Uterus (tissue), 3 donors: ENCODE measurements at regions not wholly inside any gene's neighbourhood (a gene's known extent, or its start where the extent isn't known, plus 50 kb on each side); places are given as distances from the start of the nearest gene placed in this dataset.

Source experiments
- DNase-seq, 2 donors: peaks; one replicate each; pipeline ENCODE4 v3.0.0-alpha.2; 2019 to 2020
- H3K27ac ChIP-seq, 2 donors: fragments of 200-600 bp; sonication (generic); 1 replicate in 1 of 2; 2 replicates in 1 of 2; pipeline ENCODE4 v1.5.1; 2016 to 2018
- H3K27me3 ChIP-seq, 2 donors: fragments of 200-600 bp; sonication (generic); one replicate each; pipeline ENCODE4 v1.5.1; 2018 to 2019; ENCODE audit warnings: control low read depth in 1 of 2
- H3K36me3 ChIP-seq, 2 donors: fragments of 200-600 bp; sonication (generic); one replicate each; pipeline ENCODE4 v1.5.1; 2019; ENCODE audit warnings: control low read depth in 1 of 2
- H3K4me1 ChIP-seq, 2 donors: fragments of 200-600 bp; sonication (generic); one replicate each; pipeline ENCODE4 v1.5.1; 2018 to 2019; ENCODE audit warnings: control low read depth in 1 of 2
- H3K4me3 ChIP-seq, 2 donors: fragments of 200-600 bp; sonication (generic); 1 replicate in 1 of 2; 2 replicates in 1 of 2; pipeline ENCODE4 v1.5.1; 2018 to 2019; ENCODE audit warnings: mild to moderate bottlenecking in 1 of 2
- H3K9me3 ChIP-seq, 2 donors: fragments of 200-600 bp; sonication (generic); one replicate each; pipeline ENCODE4 v1.5.1; 2019; ENCODE audit warnings: control low read depth in 1 of 2
- POLR2A ChIP-seq, 2 donors: fragments of 450-650 bp; IDR thresholded peaks; one replicate each; pipeline ENCODE4 v1.6.1; 2016; ENCODE audit warnings: antibody characterized with exemption in 2 of 2, mild to moderate bottlenecking in 1 of 2, moderate library complexity in 1 of 2
- intact Hi-C: fragments of 100-400 bp; cut with DNase I; formaldehyde crosslinking; loops from one replicate; pipeline ENCODE4 v1.15.1; 2023; ENCODE audit warnings: low total_unique reads
- TF ChIP-seq, protein P1 (sequence below), 4 experiments: fragments of 200-600 bp in 2 of 4; fragments of 450-650 bp in 2 of 4; sonication (generic) in 2 of 4; IDR thresholded peaks; one replicate each; pipeline ENCODE4 v1.5.1; 2016 to 2019; ENCODE audit warnings: antibody characterized with exemption in 4 of 4, mild to moderate bottlenecking in 2 of 4, moderate library complexity in 1 of 4
- donor health status: DM: yes; HTN: yes; CAD: no.

GRCh38 chr12:98259693-98260092 is 255.7 kb upstream of the TMPO start:
- DNase-seq = no peak
- Histone ChIP-seq H3K27ac (no peak overlapping the region), H3K27me3 (no peaks in the 10 kb centered on the region), H3K36me3 (no peaks in the 10 kb centered on the region), H3K4me3 (no peak overlapping the region), H3K4me1 (no peaks in the 10 kb centered on the region), H3K9me3 (no peaks in the 10 kb centered on the region)
- intact Hi-C loops = no loop called here
- no peak for TF ChIP-seq POLR2A (IDR thresholded peaks at IDR 0.05)
- TF ChIP-seq, protein P1, sequence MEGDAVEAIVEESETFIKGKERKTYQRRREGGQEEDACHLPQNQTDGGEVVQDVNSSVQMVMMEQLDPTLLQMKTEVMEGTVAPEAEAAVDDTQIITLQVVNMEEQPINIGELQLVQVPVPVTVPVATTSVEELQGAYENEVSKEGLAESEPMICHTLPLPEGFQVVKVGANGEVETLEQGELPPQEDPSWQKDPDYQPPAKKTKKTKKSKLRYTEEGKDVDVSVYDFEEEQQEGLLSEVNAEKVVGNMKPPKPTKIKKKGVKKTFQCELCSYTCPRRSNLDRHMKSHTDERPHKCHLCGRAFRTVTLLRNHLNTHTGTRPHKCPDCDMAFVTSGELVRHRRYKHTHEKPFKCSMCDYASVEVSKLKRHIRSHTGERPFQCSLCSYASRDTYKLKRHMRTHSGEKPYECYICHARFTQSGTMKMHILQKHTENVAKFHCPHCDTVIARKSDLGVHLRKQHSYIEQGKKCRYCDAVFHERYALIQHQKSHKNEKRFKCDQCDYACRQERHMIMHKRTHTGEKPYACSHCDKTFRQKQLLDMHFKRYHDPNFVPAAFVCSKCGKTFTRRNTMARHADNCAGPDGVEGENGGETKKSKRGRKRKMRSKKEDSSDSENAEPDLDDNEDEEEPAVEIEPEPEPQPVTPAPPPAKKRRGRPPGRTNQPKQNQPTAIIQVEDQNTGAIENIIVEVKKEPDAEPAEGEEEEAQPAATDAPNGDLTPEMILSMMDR (IDR thresholded peaks at IDR 0.05) = no peak

DNA sequence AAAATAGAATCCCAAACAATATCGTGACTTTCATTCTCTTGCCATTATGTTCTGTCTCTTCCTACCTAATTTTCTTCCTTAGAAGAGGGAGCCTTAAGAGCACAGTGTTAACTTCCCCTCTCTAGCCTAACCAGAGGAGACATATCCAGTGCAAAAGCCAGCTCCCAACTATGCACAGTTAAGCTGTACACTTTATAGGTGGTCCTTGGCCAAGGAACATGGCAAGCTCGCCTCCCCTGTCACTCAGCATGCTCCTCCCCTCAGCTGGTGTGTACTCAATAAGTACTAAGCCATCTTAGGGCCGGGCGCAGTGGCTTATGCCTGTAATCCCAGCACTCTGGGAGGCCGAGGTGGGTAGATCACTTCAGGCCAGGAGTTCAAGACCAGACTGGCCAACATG is 255.1 kb upstream of the TMPO start:
- H3K36me3 ChIP-seq = no peaks in the 10 kb centered on the region
- DNase-seq = no peak
- no peak for TF ChIP-seq POLR2A (IDR thresholded peaks at IDR 0.05)
- TF ChIP-seq, protein P1 (IDR thresholded peaks at IDR 0.05) = no peak
- intact Hi-C loops = no loop called here
- no peak overlapping the region for H3K4me3 ChIP-seq
- no peaks in the 10 kb centered on the region for H3K27me3 ChIP-seq
- no peaks in the 10 kb centered on the region for H3K4me1 ChIP-seq
- H3K9me3 ChIP-seq = no peaks in the 10 kb centered on the region
- no peak overlapping the region for H3K27ac ChIP-seq

DNA sequence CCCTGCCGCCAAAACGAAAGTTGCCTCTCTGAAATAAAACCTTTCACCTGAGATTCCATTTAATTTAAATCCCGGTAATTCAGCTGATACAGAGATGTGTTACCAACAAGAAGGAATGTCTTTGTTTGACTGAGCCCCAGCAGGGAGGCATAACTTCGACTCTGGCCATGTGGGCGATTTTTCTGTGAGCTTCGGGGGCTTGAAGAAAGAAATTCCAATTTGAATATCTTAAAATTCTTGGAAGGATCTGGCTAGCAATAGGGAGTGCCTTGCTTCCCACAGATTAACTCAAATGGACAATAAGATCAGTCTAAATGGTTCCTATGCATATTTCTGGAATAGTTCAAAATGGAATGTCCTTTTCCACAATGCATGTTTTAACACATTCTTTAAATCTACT is 252.5 kb upstream of the TMPO start:
- no peaks in the 10 kb centered on the region for H3K4me1 ChIP-seq
- no peaks in the 10 kb centered on the region for H3K9me3 ChIP-seq
- H3K27ac ChIP-seq = no peak overlapping the region
- H3K36me3 ChIP-seq = no peaks in the 10 kb centered on the region
- intact Hi-C loops = no loop called here
- H3K27me3 ChIP-seq = no peaks in the 10 kb centered on the region
- TF ChIP-seq POLR2A (IDR thresholded peaks at IDR 0.05) = no peak
- TF ChIP-seq, protein P1 (IDR thresholded peaks at IDR 0.05) = no peak
- no peak overlapping the region for H3K4me3 ChIP-seq
- DNase-seq = no peak

DNA sequence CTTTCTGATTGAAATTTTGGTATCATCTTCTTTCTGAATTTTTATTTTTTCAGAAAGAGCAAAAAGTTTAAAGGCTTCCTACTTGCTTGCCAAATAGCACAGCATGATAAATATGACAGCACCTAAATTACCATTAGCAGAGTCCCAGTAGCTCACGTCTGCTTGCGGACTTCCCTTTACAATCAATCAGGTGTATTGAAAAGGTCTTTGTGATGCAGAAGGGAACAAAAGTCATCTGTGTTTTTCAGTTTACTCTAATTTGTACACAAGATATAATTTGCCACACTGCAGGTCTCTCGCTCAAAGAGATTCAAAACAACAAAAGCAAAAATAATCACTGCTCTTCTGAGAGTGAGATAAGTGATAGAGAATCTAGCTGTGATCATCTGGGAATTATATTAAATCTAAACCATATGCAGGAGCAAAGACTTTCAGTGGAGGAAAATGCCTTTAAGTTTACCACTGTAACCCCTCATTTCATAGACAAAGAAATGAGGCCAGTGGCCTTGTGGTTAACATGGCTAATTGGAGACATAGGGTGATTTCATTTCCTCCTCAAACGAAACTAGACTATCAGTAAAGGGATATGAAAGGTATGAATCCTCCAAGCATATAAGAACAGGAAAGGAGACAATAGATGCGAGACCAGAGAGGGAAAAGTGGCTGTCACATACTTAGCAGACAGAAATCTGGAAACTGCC is 240.8 kb upstream of the TMPO start:
- no peaks in the 10 kb centered on the region for H3K9me3 ChIP-seq
- no peaks in the 10 kb centered on the region for H3K36me3 ChIP-seq
- no peak overlapping the region for H3K27ac ChIP-seq
- no peak overlapping the region for H3K4me3 ChIP-seq
- no peak for DNase-seq
- H3K27me3 ChIP-seq = no peaks in the 10 kb centered on the region
- intact Hi-C loops = loop anchor here (10.0 kb wide), 1 partner anchor 1850 kb away; no protein-coding TSS in a partner anchor
- no peaks in the 10 kb centered on the region for H3K4me1 ChIP-seq
- no peak for TF ChIP-seq POLR2A (IDR thresholded peaks at IDR 0.05)
- TF ChIP-seq, protein P1 (IDR thresholded peaks at IDR 0.05) = no peak

GRCh38 chr12:98275131-98275475 is 240.3 kb upstream of the TMPO start:
- no peak overlapping the region for H3K27ac ChIP-seq
- TF ChIP-seq, protein P1 (IDR thresholded peaks at IDR 0.05) = no peak
- TF ChIP-seq POLR2A (IDR thresholded peaks at IDR 0.05) = no peak
- no peaks in the 10 kb centered on the region for H3K36me3 ChIP-seq
- H3K4me1 ChIP-seq = no peaks in the 10 kb centered on the region
- DNase-seq = no peak
- H3K27me3 ChIP-seq = no peaks in the 10 kb centered on the region
- intact Hi-C loops = loop anchor here (10.0 kb wide), 1 partner anchor 1850 kb away; no protein-coding TSS in a partner anchor
- H3K4me3 ChIP-seq = no peak overlapping the region
- no peaks in the 10 kb centered on the region for H3K9me3 ChIP-seq
